EL (cell line): ENCODE measurements at regions not wholly inside any gene's neighbourhood (a gene's known extent, or its start where the extent isn't known, plus 50 kb on each side); places are given as distances from the start of the nearest gene placed in this dataset.
"Not testable (repeated sequence)": the region's sequence is repeated elsewhere in the genome, so short reads cannot be mapped to it uniquely, and the experiment has no call there.

Experiments used
- DNase-seq: peaks from one replicate; pipeline ENCODE4 v3.0.0-alpha.2; 2016

- no peak for DNase-seq
Measured at GRCh38 chr20:16864963-16865362, 116.8 kb downstream of the OTOR start.

DNA sequence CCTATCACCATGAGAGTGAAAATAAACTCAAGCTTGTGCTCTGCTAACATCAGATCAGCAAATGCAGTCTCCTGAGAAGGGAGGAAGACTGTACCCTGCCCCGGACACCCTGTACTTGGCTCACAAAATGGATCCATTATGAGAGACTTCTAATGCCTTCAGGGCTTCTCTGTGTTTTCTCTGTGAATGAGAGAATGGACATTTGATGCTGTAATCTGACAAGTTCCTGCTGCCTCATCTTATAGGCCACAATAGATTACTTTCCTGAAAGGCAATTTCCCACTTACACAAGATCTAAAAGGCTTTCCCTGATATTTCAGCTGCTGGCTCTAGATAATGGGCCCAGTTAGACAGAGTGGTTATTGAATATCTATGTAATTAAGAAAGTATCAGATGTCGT is 117.2 kb downstream of the OTOR start:
- no peak for DNase-seq

- DNase-seq, result not testable (repeated sequence)
Measured at GRCh38 chr20:16873124-16873523, 125.0 kb downstream of the OTOR start.

DNA sequence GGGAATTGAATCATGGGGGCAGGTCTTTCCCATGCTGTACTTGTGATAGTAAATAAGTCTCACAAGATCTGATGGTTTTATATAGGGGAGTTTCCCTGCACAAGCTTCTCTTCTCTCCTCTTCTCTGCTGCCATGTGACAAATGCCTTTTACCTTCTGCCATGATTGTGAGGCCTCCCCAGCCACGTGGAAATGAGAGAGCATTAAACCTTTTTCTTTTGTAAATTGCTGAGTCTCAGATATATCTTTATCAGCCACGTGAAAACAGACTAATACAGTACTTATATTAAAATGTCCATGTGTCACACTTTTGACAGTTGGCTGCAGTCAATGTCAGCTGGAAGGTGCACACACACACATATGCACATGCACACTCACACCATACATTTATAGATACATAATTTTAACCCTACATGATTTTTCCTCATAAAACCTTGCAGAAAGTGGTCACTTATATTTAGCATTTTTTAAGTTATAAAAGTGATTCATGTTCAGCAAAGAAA is 128.9 kb downstream of the OTOR start:
- DNase-seq, result no peak

DNA sequence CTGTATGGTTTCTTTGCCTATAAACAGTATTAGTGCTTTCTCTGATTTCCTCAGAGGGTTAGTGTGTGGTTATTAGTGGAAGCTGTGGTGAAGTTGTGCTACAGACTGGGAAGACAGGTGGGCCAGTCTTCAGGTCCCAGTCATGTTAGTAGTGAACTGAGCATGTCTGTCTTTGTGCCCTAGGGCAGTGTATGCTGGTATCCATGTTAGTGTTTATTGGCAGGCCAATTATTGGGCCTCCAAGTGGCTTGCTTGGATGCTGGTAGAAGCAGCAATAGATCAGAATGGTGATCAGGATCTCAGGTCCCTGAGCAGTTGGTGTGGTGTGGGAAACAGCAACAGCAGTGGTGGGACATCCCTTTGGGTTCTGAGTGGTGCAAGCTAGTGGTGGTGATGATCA is 137.6 kb downstream of the OTOR start:
- DNase-seq, result no peak

DNA sequence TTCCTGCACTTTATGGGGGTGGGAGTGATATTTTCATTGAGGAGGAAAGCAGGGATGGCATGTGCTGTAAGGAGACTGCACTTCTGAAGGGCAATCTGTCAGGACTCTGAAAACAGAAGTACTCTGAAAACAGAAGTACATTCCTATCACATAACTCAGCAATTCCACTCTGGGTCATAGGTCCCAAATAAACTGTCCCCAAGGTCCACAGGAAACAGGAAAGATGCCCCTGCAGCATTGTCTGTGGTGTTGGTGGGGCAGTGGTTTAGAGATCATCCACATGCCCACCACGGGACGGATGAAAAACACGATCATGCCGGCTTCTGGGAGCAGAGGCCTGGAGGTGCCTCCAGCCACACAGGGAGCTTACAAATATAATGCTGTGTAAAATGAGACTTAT is 150.3 kb downstream of the OTOR start:
- peak; percentile 26 for DNase-seq

DNA sequence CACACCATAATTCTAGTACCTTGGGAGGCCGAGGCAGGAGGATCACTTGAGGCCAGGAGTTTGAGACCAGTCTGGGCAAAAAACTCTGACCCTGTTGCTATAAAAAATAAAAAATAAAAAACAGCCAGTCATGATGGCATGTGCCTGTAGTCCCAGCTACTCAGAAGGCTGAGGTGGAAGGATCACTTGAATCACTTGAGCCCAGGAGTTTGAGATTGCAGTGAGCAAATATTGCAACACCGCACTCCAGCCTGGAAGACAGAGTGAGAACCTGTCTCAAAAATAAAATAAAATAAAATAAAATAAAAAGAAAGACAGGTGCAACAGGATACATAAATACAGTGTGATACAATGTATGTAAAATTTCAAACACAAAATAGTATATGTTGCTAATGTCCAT is 154.5 kb downstream of the OTOR start:
- no peak for DNase-seq

- no peak for DNase-seq
Measured at GRCh38 chr20:16904751-16905150, 156.6 kb downstream of the OTOR start.

DNA sequence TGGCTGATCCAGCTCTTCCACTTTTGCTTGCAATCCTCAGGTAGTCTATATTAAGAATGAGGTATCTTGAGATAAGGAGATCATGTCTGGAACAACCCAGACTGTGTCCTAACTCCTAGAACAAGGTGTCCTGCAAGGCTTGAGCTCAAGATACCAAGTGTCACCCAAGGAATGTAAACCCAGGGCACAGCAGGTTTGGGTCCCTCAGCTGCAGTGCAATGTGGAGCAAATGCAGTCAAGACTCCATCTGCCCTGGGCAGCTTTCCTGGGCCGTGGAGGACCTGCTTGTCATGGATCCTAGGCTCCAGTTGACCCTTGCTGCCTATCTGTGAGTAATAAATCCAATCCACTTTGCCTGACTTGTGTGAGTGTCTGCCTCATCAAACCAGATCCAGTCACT is 166.1 kb downstream of the OTOR start:
- DNase-seq, result no peak

DNA sequence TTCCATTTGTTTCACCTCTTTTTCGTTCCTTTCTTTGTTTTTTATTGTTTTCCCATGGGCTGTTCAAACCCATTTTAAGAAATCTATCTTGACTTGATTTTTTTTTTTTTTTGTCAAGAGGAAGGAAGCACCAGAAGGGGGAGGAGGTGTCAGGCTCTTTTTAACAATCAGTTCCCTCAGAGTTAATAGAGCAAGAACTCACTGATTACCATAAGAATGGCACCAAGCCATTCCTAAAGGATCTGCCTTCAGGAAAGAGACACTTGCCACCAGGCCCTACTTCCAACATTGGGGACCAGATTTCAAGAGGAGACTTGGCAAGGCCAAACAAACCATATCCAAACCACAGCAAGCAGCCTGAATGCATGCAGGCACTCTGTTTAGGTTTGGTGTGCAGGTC is 168.0 kb downstream of the OTOR start:
- no peak for DNase-seq

DNA sequence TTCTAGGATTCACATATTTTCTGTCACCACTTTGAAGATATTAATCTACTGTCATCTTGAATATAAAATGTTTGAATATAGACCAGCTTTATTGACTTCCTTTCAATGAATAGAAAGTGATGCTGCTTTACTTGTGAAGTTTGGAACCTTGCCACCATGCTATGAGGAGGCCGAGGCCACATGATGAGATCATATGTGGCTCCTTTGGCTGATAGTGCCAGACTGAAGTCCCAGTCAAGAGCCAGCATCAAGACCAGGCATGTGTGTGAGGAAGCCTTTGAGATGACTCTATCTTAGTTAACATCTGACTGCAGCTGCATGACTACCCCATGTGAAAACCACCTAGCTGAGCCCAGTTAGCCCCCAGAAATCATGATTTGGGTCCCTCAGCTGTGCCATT is 169.5 kb downstream of the OTOR start:
- peak; percentile 8 for DNase-seq

- no peak for DNase-seq
Measured at GRCh38 chr20:16918366-16918765, 170.2 kb downstream of the OTOR start.

- no peak for DNase-seq
Measured at GRCh38 chr20:16919841-16920240, 171.7 kb downstream of the OTOR start.

GRCh38 chr20:16922834-16923233 is 174.7 kb downstream of the OTOR start:
- peak; percentile 76 for DNase-seq

DNA sequence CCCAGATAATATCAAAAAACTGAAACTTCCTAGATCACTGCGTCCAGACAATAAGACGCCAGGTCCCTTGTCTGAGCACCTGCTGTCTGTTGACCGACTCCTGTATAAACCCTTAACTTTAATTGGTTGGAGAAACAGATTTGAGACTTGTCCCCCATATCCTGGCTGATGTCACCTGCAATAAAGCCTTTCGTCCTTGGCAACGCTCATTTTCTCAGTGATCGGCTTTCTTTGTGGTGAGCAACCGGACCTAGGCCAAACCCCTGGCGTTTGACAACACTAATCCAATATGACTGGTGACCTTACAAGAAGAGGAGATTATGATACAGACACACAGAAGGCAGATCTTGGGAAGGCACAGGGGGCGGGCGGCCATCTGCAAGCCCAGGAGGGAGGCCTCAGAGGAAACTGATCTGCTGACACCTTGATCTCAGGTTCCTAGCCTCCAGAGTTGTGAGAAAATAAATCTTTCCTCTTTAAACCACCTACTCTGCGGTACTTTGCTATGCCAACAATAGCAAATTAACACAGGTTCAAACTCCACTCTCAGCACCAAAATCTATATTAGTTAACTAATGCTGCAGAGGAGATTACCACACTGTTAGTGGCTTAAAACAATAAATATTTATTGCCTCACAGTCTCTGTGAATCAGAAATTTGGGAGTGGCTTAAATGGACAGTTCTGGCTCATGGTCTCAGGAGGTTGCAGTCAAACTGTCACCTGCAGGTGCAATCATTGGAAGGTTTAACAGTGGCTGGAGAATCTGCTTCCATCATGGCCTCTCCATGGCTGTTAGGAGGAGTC is 178.7 kb downstream of the OTOR start:
- no peak for DNase-seq

DNA sequence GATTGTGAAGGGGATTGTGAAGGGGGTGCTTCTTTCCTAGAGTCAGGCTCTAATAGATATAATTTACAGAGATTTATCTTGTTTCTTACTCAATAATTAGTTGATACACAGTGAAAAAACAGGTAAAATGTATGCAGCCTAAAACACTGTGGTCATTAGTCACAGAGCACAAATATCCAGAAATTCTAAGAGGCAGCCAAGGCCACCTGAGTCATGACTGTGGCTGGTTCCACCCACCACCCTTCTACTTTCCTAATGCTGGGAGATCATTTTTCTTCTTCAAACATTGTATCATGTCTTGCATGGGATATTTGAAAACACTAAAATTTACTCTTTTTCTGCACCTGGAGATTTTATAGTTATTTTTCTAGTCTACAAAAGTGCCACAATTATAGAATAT is 181.6 kb downstream of the OTOR start:
- DNase-seq, result no peak

GRCh38 chr20:16930656-16931055 is 182.5 kb downstream of the OTOR start:
- no peak for DNase-seq

DNA sequence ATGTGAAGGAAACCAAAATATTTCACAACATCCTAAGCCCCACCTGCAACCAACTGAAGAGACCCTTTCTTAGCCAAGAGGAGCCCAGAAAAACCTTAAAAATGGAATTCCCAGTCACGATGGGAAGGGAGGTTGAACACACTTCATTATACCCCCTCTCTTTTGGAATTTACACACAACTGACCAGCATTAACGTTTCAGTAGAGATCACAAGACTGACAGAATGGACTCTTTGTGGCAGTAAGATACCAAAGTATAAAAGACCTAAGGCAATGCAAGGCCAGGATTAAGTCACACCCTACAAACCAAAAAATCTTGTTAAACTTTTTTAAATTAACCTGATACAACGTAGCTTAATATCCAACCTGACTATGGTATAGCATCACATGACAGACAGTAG is 190.9 kb downstream of the OTOR start:
- no peak for DNase-seq

DNA sequence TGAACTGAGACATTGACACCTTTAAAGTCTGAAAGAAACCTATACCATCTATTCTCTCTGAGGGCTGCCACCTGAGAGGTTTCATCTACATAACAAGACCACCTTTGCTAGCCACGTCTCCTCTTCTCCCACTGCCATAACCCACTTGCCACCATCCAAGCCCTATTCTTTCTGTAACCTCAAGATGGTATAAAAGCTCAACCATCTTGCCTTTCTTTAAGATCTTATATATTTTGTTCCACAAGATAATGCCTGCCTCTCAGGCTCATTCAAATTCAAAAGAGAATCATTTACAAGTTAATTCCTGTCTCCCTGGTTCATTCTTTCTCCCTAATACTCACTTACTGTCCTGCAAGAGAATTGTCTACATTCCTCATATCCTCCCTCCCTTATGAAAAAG is 192.5 kb downstream of the OTOR start:
- no peak for DNase-seq

DNA sequence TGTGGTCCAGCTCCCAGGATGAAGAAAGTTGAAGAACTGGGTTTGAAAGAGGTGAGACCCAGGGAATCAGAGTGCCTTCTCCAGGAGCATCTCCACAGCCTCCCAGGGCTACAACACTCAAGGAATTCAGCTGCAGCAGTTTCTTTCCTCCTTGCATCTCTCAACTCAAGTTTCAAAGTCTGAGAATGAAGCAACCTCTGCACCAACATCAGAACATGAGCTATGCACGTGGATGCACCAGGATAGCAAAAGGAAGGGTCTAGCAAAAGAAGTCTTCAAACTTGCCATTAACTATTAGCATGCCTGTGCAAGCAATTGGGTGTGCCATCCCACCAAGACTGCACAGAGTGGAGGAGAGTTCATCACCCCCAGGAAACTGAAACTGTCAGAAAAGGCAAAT is 193.9 kb downstream of the OTOR start:
- no peak for DNase-seq

DNA sequence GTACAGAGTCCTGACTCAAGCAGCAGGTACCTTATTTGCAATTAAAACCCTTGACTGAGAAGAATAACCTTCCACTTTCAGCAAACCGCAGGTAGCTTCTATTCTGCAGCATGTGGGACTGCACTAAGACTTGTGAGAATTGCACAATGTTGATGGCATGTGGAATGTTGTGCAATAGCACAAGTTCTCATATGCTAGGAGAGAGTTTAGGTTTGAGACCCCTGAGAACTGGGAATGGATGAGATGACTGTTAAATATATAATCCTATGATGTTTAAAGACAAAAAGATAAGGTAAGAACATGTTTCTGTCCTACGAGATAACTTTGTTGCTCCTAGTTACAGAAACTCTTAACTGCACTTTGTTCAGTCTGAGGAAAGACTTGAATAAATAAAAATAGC is 194.6 kb downstream of the OTOR start:
- DNase-seq, result peak; percentile 0

DNA sequence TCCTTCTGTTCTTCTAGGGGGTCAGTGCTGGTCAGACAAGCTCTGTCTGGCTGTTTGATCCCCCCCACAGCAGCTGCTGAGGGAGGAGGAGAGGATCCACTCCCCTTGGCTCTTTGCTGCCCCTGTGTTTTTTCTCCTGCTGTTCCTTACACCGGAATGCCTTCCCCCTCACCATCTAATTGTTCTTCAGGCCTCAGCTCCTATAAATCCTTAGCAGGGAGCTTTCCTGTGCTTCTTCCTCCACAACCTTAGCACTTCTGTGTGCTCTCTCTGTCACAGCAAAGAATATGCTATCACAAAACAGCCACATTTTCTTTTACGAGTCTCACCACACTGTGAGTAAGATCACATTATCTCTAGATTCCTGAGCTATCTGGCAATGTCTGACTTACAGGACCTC is 196.6 kb downstream of the OTOR start:
- DNase-seq, result no peak

DNA sequence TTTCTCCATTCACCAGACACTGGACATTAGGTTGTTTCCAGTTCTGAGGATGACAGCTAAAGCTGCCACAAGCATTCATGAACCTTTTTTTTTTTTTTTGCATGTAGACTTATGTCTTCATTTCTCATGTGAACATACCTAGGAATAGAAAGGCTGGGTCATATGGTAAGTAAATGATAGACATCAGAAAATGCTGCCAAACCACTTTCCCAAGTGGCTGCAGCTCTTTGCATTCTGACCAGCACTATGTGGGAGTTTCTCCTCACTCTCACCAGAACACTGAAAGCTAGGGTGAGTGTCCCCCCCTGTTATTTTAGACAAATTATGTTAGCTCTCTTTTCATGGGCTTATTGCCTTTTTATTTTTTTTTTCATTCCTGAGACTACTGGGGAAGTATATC is 197.5 kb downstream of the OTOR start:
- DNase-seq, result no peak

- DNase-seq, result no peak
Measured at GRCh38 chr20:16946097-16946496, 197.9 kb downstream of the OTOR start.

GRCh38 chr20:16947479-16947878 is 199.3 kb downstream of the OTOR start:
- no peak for DNase-seq
